HepG2 (cell line): ENCODE measurements at regions not wholly inside any gene's neighbourhood (a gene's known extent, or its start where the extent isn't known, plus 50 kb on each side); places are given as distances from the start of the nearest gene placed in this dataset.

Source experiments
- ATAC-seq: fragments of 200-7000 bp; cut with Tn5 transposase; 3 replicates; pipeline ENCODE4 v1.9.1; 2020; ENCODE audit warnings: mild to moderate bottlenecking, moderate library complexity
- BruUV-seq: library from RNA; stranded (reverse); fragments of 400-500 nt; replicated peaks from 2 replicates; lab custom pipeline; 2021; lab: Mats Ljungman, UMichigan
- CTCF ChIA-PET: fragments of 300-600 bp; formaldehyde crosslinking; extraction: SDS; loops from one replicate; lab custom pipeline; 2021; ENCODE audit warnings: low total read pairs, inconsistent platforms, low intra/inter-chr PET ratio; lab: Yijun Ruan, JAX
- POLR2A ChIA-PET: fragments of 350-600 bp; sonication (Branson Sonifier 250); formaldehyde crosslinking; loops from one replicate; lab custom pipeline; 2020; ENCODE audit warnings: antibody characterized with exemption, inconsistent platforms; lab: Yijun Ruan, JAX
- DNase-seq: peaks from one replicate; pipeline ENCODE4 v3.0.0-alpha.2; 2015; ENCODE audit warnings: low spot score
- FAIRE-seq: peaks from 3 replicates; lab custom pipeline; 2011; peaks lifted over from hg19 to GRCh38; lab: Jason Lieb, UNC
- H2AFZ ChIP-seq: one replicate; pipeline ENCODE4 v1.6.1; 2011; ENCODE audit warnings: low read length, inconsistent platforms
- H3K27ac ChIP-seq: fragments of 300-600 bp; 3 replicates; pipeline ENCODE4 v1.8.0; 2011; ENCODE audit warnings: mixed run types, mild to moderate bottlenecking, mixed read lengths, low read length, inconsistent platforms; ENCODE audit not compliant: insufficient read depth; ENCODE audit errors: extremely low read length
- H3K27me3 ChIP-seq, 2 experiments: fragments of 200-600 bp in 1 of 2; 2 replicates in 1 of 2; 3 replicates in 1 of 2; pipeline versions ENCODE4 v1.6.0 to v1.8.0; 2011; ENCODE audit warnings: low read length in 2 of 2, mild to moderate bottlenecking in 2 of 2, moderate library complexity in 2 of 2, inconsistent platforms in 1 of 2; ENCODE audit not compliant: insufficient read depth in 2 of 2, control insufficient read depth in 1 of 2
- H3K36me3 ChIP-seq, 2 experiments: fragments of 200-600 bp in 1 of 2; replicated peaks in 1 of 2; 2 replicates in 1 of 2; 3 replicates in 1 of 2; pipeline versions ENCODE4 v1.5.1 to v1.8.0; 2011; ENCODE audit warnings: low read length in 2 of 2, inconsistent platforms in 1 of 2; ENCODE audit not compliant: insufficient read depth in 2 of 2, control insufficient read depth in 1 of 2
- H3K4me1 ChIP-seq: 2 replicates; pipeline ENCODE4 v1.5.1; 2012; ENCODE audit warnings: low read length, inconsistent platforms; ENCODE audit not compliant: insufficient read depth
- H3K4me2 ChIP-seq: 2 replicates; pipeline ENCODE4 v1.6.0; 2011; ENCODE audit warnings: low read depth, low read length, inconsistent platforms
- H3K4me3 ChIP-seq, 3 experiments: fragments of 200-600 bp in 1 of 3; sonication (generic), shearing (Covaris generic) in 1 of 3; replicated peaks in 1 of 3; 2 replicates each; pipeline ENCODE4 v1.5.1; 2011 to 2016; ENCODE audit warnings: low read length in 3 of 3, inconsistent platforms in 2 of 3, low read depth in 2 of 3, mild to moderate bottlenecking in 2 of 3, control low read depth in 1 of 3, mixed read lengths in 1 of 3; ENCODE audit not compliant: insufficient read depth in 1 of 3
- H3K79me2 ChIP-seq: one replicate; pipeline ENCODE4 v1.6.1; 2011; ENCODE audit warnings: low read length, inconsistent platforms; ENCODE audit not compliant: insufficient read depth
- H3K9ac ChIP-seq: 2 replicates; pipeline ENCODE4 v1.6.0; 2011; ENCODE audit warnings: mild to moderate bottlenecking, low read depth, low read length, inconsistent platforms; ENCODE audit not compliant: insufficient read depth
- H3K9me3 ChIP-seq: 2 replicates; pipeline ENCODE4 v1.5.1; 2012; ENCODE audit warnings: mild to moderate bottlenecking, low read length
- H4K20me1 ChIP-seq: 2 replicates; pipeline ENCODE4 v1.6.0; 2011; ENCODE audit warnings: inconsistent platforms, mild to moderate bottlenecking, low read length, moderate library complexity; ENCODE audit not compliant: insufficient read depth
- ARHGAP35 ChIP-seq: sonication (generic); formaldehyde crosslinking; IDR thresholded peaks from 2 replicates; pipeline ENCODE4 v1.9.0; 2022; ENCODE audit warnings: mild to moderate bottlenecking, inconsistent platforms, moderate library complexity, missing genetic modification reagents, borderline replicate concordance
- ATF4 ChIP-seq, 2 experiments: fragments of 450-650 bp in 1 of 2; sonication (generic) in 1 of 2; formaldehyde crosslinking; IDR thresholded peaks; 2 replicates each; pipeline versions ENCODE4 v1.5.0 to v1.8.0; 2020 to 2022; ENCODE audit warnings: mild to moderate bottlenecking in 1 of 2, missing genetic modification reagents in 1 of 2
- CAMTA2 ChIP-seq: sonication (generic); formaldehyde crosslinking; IDR thresholded peaks from 2 replicates; pipeline ENCODE4 v1.4.0; 2020; ENCODE audit warnings: mild to moderate bottlenecking, missing genetic modification reagents, borderline replicate concordance
- DRAP1 ChIP-seq: IDR thresholded peaks from 2 replicates; pipeline ENCODE4 v1.6.1; 2016; ENCODE audit warnings: missing genetic modification reagents, missing compliant biosample characterization
- EEA1 ChIP-seq: sonication (generic); formaldehyde crosslinking; IDR thresholded peaks from 2 replicates; pipeline ENCODE4 v1.5.1; 2020; ENCODE audit warnings: mild to moderate bottlenecking, missing genetic modification reagents, borderline replicate concordance
- GLMP ChIP-seq: sonication (generic); formaldehyde crosslinking; IDR thresholded peaks from 2 replicates; pipeline ENCODE4 v1.9.0; 2021; ENCODE audit warnings: missing genetic modification reagents, mild to moderate bottlenecking, borderline replicate concordance
- SNAPC4 ChIP-seq: sonication (generic); formaldehyde crosslinking; IDR thresholded peaks from 2 replicates; pipeline ENCODE4 v1.4.0; 2020; ENCODE audit warnings: mild to moderate bottlenecking, missing genetic modification reagents
- ZNF225 ChIP-seq: sonication (generic); formaldehyde crosslinking; IDR thresholded peaks from 2 replicates; pipeline ENCODE4 v1.4.0; 2020; ENCODE audit warnings: mild to moderate bottlenecking, missing genetic modification reagents
- ZNF432 ChIP-seq: sonication (generic); formaldehyde crosslinking; IDR thresholded peaks from 2 replicates; pipeline ENCODE4 v1.5.0; 2020; ENCODE audit warnings: missing genetic modification reagents, mild to moderate bottlenecking, borderline replicate concordance
- WGBS: methylation state at CpG from one replicate; pipeline ENCODE4 v1.1.6; 2017; ENCODE audit warnings: low lambda C conversion rate; 5-methylcytosine and 5-hydroxymethylcytosine counted together
- in situ Hi-C: cut with HindIII; loops from 2 replicates; pipeline ENCODE4 v1.10.0; 2017; ENCODE audit warnings: low pct_unique_long_range_greater_than_20kb; ENCODE audit not compliant: extremely low pct_ligation_motif_present
- intact Hi-C: fragments of 100-400 bp; cut with micrococcal nuclease; formaldehyde crosslinking; loops from one replicate; pipeline ENCODE4 v1.10.0; 2022; ENCODE audit not compliant: unreplicated experiment

- H3K27me3 ChIP-seq, result 0 out of 5 replicates have a peak, but pooled peaks cover 0 to 4% of the 10 kb centered on the region in 2 experiments
- intact Hi-C loops (no loop called here), in situ Hi-C loops (no loop called here)
- no TSS peak for BruUV-seq
- no peak overlapping the region for H2AFZ ChIP-seq
- no peaks in the 10 kb centered on the region for H3K36me3 ChIP-seq
- POLR2A ChIA-PET, result no interaction called here
- DNase-seq, result no peak
- no peak for ATAC-seq
- FAIRE-seq, result no peak
- H3K27ac ChIP-seq, result no peak overlapping the region
- no peak overlapping the region for H3K4me2 ChIP-seq
- H3K79me2 ChIP-seq, result no peaks in the 10 kb centered on the region
- CTCF ChIA-PET, result no interaction called here
- H3K9ac ChIP-seq, result no peak overlapping the region
- H3K4me1 ChIP-seq, result no peaks in the 10 kb centered on the region
- no peaks in the 10 kb centered on the region for H3K9me3 ChIP-seq
- WGBS, result 17% methylated on average over 8 of the region's 8 CpGs
- H4K20me1 ChIP-seq, result no peaks in the 10 kb centered on the region
- no peak overlapping the region for H3K4me3 ChIP-seq
- TF ChIP-seq DRAP1 (no peak), EEA1 (CRISPR knock-in tag) (no peak), ARHGAP35 (no peak), SNAPC4 (no peak), ATF4 (CRISPR knock-in tag; IDR thresholded peaks at IDR 0.05) (0 out of 4 replicates have a peak, but pooled peaks of 1 of the 2 experiments have one; percentile 50), GLMP (CRISPR knock-in tag) (no peak), CAMTA2 (CRISPR knock-in tag) (no peak), ZNF432 (CRISPR knock-in tag) (no peak), ZNF225 (CRISPR knock-in tag) (no peak)
Observed at GRCh38 chr2:222993920-222994650, 57.9 kb upstream of the KCNE4 start.
